SH-SY5Y (cell line): ENCODE measurements at regions not wholly inside any gene's neighbourhood (a gene's known extent, or its start where the extent isn't known, plus 50 kb on each side); places are given as distances from the start of the nearest gene placed in this dataset.

Source experiments
- GATA2 ChIP-seq: IDR thresholded peaks from 2 replicates; pipeline ENCODE4 v1.6.1; 2011; ENCODE audit warnings: mild to moderate bottlenecking, low read depth, low read length
- GATA3 ChIP-seq: IDR thresholded peaks from 2 replicates; pipeline ENCODE4 v1.6.1; 2011; ENCODE audit warnings: low read depth, mild to moderate bottlenecking, low read length, moderate library complexity

- TF ChIP-seq GATA3 (no peak), GATA2 (no peak)
These were observed 296.8 kb upstream of the MARCKS start for GRCh38 chr6:113560376-113560775.
